ENCODE measurements at regions not wholly inside any gene's neighbourhood (a gene's known extent, or its start where the extent isn't known, plus 50 kb on each side); places are given as distances from the start of the nearest gene placed in this dataset.

DNA sequence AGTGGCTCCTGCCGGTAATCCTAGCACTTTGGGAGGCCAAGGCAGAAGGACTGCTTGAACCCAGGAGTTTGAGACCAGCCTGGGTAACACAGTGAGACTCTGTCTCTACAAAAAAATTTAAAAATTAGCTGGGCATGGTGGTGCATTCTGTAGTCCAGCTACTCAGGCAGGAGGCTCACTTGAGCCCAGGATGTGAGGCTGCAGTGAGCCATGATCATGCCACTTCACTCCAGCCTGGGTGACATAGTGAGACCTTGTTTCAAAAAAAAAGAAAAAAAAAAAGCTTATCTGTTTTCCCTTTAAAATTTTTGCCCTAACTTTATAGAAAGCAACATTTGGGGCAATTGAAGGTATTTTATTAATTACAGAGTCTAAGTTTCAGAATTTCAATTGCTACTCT lies 486.0 kb downstream of the BCAT1 start:
- DNase-seq (ENCODE audit: low read depth, low spot score): no peak
- intact Hi-C loops (cut with micrococcal nuclease; ENCODE audit: unreplicated experiment) (no loop called here), in situ Hi-C loops (cut with HindIII; ENCODE audit: low pct_unique_long_range_greater_than_20kb, low sequenced_read_pairs) (no loop called here)
- Histone ChIP-seq H3K27me3 (ENCODE audit: control insufficient read depth, insufficient read depth, low read length) (no peaks in the 10 kb centered on the region), H3K36me3 (ENCODE audit: control insufficient read depth, insufficient read depth, low read length) (no peaks in the 10 kb centered on the region), H3K4me1 (ENCODE audit: control insufficient read depth, insufficient read depth, low read length) (no peaks in the 10 kb centered on the region), H3K27ac (ENCODE audit: low read length) (no peak overlapping the region), H3K9me3 (ENCODE audit: control insufficient read depth, insufficient read depth, low read depth, low read length) (no peaks in the 10 kb centered on the region), H3K4me3 (ENCODE audit: low read depth in 2 of 2, low read length in 2 of 2) (no peak overlapping the region)
- no peak for ATAC-seq
- BruUV-seq (replicated peaks): no TSS peak
- ChIA-PET POLR2A (interaction anchor here (0.6 kb wide), 1 partner anchor 123 kb away, joined by 3 read pairs; no protein-coding TSS in a partner anchor), CTCF (no interaction called here)
- no peak for TF ChIP-seq TCF7L2 (IDR thresholded peaks at IDR 0.05; ENCODE audit: low read depth, low read length)
- TF ChIP-seq, protein P1, sequence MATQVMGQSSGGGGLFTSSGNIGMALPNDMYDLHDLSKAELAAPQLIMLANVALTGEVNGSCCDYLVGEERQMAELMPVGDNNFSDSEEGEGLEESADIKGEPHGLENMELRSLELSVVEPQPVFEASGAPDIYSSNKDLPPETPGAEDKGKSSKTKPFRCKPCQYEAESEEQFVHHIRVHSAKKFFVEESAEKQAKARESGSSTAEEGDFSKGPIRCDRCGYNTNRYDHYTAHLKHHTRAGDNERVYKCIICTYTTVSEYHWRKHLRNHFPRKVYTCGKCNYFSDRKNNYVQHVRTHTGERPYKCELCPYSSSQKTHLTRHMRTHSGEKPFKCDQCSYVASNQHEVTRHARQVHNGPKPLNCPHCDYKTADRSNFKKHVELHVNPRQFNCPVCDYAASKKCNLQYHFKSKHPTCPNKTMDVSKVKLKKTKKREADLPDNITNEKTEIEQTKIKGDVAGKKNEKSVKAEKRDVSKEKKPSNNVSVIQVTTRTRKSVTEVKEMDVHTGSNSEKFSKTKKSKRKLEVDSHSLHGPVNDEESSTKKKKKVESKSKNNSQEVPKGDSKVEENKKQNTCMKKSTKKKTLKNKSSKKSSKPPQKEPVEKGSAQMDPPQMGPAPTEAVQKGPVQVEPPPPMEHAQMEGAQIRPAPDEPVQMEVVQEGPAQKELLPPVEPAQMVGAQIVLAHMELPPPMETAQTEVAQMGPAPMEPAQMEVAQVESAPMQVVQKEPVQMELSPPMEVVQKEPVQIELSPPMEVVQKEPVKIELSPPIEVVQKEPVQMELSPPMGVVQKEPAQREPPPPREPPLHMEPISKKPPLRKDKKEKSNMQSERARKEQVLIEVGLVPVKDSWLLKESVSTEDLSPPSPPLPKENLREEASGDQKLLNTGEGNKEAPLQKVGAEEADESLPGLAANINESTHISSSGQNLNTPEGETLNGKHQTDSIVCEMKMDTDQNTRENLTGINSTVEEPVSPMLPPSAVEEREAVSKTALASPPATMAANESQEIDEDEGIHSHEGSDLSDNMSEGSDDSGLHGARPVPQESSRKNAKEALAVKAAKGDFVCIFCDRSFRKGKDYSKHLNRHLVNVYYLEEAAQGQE (IDR thresholded peaks at IDR 0.05; ENCODE audit: insufficient read depth in 1 of 2, low read depth in 2 of 2, low read length in 1 of 2): no peak
- no peak for TF ChIP-seq CTCF (IDR thresholded peaks at IDR 0.05)
- TF ChIP-seq POLR2AphosphoS5 (IDR thresholded peaks at IDR 0.05; ENCODE audit: low read depth, low read length): no peak
- no peak for TF ChIP-seq SIN3A (IDR thresholded peaks at IDR 0.05; ENCODE audit: borderline replicate concordance, insufficient read depth, low read depth, low read length)

DNA sequence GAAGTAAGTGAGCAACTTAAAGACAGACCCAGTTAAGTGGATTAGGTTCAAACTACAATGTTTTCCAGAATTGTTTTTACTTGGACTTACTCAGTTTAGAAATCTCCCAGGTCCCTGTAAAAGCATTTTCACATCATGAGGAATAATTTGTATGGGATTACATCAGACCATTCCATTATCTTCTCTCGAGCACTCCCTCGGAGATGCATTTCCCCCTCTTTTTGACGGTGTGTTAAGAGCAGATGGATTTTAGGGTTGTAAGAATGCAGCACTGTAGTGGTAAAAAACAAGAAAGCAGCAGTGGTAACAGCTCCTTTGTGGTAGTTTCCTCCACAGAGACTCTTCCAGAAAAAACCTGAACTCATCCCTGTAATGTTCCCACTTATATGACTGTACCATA lies 488.4 kb downstream of the BCAT1 start:
- Histone ChIP-seq H3K36me3 (ENCODE audit: control insufficient read depth, insufficient read depth, low read length) (no peaks in the 10 kb centered on the region), H3K27ac (ENCODE audit: low read length) (no peak overlapping the region), H3K9me3 (ENCODE audit: control insufficient read depth, insufficient read depth, low read depth, low read length) (no peaks in the 10 kb centered on the region), H3K4me1 (ENCODE audit: control insufficient read depth, insufficient read depth, low read length) (no peaks in the 10 kb centered on the region), H3K27me3 (ENCODE audit: control insufficient read depth, insufficient read depth, low read length) (no peaks in the 10 kb centered on the region), H3K4me3 (ENCODE audit: low read depth in 2 of 2, low read length in 2 of 2) (no peak overlapping the region)
- CTCF ChIA-PET: no interaction called here
- ATAC-seq: no peak
- TF ChIP-seq, protein P1 (IDR thresholded peaks at IDR 0.05; ENCODE audit: insufficient read depth in 1 of 2, low read depth in 2 of 2, low read length in 1 of 2): no peak
- TF ChIP-seq SIN3A (IDR thresholded peaks at IDR 0.05; ENCODE audit: borderline replicate concordance, insufficient read depth, low read depth, low read length) (no peak), POLR2AphosphoS5 (IDR thresholded peaks at IDR 0.05; ENCODE audit: low read depth, low read length) (no peak), CTCF (IDR thresholded peaks at IDR 0.05) (no peak), TCF7L2 (IDR thresholded peaks at IDR 0.05; ENCODE audit: low read depth, low read length) (no peak)
- in situ Hi-C loops (cut with HindIII; ENCODE audit: low pct_unique_long_range_greater_than_20kb, low sequenced_read_pairs) (no loop called here), intact Hi-C loops (cut with micrococcal nuclease; ENCODE audit: unreplicated experiment) (no loop called here)
- POLR2A ChIA-PET: interaction anchor here (0.7 kb wide), 1 partner anchor 9 kb away, joined by 3 read pairs; no protein-coding TSS in a partner anchor
- no TSS peak for BruUV-seq (replicated peaks)
- no peak for DNase-seq (ENCODE audit: low read depth, low spot score)

Data from Panc1 (cell line).